ENCODE measurements at regions not wholly inside any gene's neighbourhood (a gene's known extent, or its start where the extent isn't known, plus 50 kb on each side); places are given as distances from the start of the nearest gene placed in this dataset.
"Not testable (repeated sequence)": the region's sequence is repeated elsewhere in the genome, so short reads cannot be mapped to it uniquely, and the experiment has no call there.

DNA sequence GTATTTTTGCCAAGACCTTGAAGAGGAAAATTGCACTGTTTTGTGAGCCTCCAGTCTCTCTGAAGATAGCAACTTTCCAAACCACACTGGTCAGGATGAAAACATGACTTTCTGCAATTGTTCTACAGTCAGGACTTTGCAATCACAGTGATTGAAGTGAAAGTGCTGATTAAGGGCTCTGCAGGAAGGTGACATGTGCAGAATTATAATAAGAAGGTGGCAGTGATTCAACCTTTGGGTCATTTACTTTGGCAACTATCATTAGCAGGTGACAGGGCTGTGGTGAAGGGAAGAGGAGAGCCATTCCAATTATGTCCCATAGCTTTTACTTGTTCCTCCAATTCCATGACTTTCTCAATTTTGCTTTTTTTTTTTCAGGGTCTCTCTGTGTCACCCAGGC lies 350.0 kb upstream of the FZD8 start:
- peaks cover 0 to 6% (median 0%) of the 10 kb centered on the region in 12 donors for H3K9me3 ChIP-seq
- H3K27ac ChIP-seq, result no peak overlapping the region
- DNase-seq (no peak), ATAC-seq (peak; percentile 32 to 73 (median 66))
- peaks cover 0 to 35% (median 3%) of the 10 kb centered on the region in 12 donors for H3K4me1 ChIP-seq
- TF ChIP-seq POLR2A (IDR thresholded peaks at IDR 0.05), result no peak
- TF ChIP-seq, protein P1, sequence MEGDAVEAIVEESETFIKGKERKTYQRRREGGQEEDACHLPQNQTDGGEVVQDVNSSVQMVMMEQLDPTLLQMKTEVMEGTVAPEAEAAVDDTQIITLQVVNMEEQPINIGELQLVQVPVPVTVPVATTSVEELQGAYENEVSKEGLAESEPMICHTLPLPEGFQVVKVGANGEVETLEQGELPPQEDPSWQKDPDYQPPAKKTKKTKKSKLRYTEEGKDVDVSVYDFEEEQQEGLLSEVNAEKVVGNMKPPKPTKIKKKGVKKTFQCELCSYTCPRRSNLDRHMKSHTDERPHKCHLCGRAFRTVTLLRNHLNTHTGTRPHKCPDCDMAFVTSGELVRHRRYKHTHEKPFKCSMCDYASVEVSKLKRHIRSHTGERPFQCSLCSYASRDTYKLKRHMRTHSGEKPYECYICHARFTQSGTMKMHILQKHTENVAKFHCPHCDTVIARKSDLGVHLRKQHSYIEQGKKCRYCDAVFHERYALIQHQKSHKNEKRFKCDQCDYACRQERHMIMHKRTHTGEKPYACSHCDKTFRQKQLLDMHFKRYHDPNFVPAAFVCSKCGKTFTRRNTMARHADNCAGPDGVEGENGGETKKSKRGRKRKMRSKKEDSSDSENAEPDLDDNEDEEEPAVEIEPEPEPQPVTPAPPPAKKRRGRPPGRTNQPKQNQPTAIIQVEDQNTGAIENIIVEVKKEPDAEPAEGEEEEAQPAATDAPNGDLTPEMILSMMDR (IDR thresholded peaks at IDR 0.05), result no peak
- no peak overlapping the region for H3K4me3 ChIP-seq
- intact Hi-C loops (cut with DNase I), result loop anchor here in 6 of 10 donors (5.0 to 10.0 kb wide), 2 partner anchors 347 to 350 kb away; partner anchors contain the start of gene FZD8 (in 6 of the 6)
- no peaks in the 10 kb centered on the region for H3K27me3 ChIP-seq
- no peaks in the 10 kb centered on the region for H3K36me3 ChIP-seq

DNA sequence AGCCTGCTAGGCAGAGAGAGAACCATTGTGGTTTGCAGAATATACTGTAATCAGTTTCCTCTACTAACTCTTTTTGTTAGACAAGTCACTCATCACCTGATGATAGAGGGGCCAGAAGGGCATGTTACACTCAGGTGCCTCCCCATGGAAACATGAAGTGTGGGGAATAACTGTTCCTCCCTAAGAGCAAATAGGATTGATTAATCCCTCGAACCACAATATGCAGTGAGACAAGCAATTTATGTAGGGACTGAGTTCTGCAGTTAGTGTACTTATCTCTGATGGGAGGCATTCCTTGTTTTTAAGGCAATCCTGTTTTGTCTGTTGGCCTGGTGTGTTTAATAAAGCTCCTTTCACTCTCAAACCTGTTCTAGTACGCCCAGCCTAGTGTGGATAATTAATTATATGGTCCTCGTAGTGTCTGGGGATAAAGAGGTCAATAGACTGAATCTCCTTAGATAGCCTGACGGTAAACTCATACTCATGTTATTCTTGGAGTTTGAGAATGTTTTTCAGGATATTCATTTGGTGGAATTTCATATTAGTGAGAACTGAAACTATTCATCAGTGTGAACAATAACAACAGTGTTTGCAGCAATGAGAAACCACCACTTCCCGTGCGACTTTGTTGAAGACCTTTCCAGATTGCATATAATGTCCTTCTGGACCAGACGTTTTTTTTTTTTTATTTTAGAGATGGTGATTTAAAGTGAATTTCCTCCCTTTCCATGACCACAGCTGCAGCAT lies 344.8 kb upstream of the FZD8 start:
- intact Hi-C loops (cut with DNase I), result loop anchor here in 1 of 10 donors (10.0 kb wide), 1 partner anchor 342 kb away; the partner anchor contains the start of gene FZD8
- DNase-seq (no peak), ATAC-seq (peak in 2 of 4 donors; percentile 41 to 80)
- no peak for TF ChIP-seq POLR2A (IDR thresholded peaks at IDR 0.05)
- TF ChIP-seq, protein P1 (IDR thresholded peaks at IDR 0.05), result no peak
- Histone ChIP-seq H3K27me3 (no peaks in the 10 kb centered on the region), H3K4me3 (peak overlapping the region in 3 of 12 donors; percentile 4 to 35 (median 13)), H3K4me1 (peaks cover 0 to 18% (median 3%) of the 10 kb centered on the region in 12 donors), H3K27ac (peak overlapping the region in 2 of 12 donors; percentile 1 to 30), H3K9me3 (peaks cover 0 to 6% (median 0%) of the 10 kb centered on the region in 12 donors), H3K36me3 (no peaks in the 10 kb centered on the region)
- whole genome bisulfite sequencing, 4 donors, result 37 to 53% (median 45%) methylated on average over 7 of the region's 7 CpGs

DNA sequence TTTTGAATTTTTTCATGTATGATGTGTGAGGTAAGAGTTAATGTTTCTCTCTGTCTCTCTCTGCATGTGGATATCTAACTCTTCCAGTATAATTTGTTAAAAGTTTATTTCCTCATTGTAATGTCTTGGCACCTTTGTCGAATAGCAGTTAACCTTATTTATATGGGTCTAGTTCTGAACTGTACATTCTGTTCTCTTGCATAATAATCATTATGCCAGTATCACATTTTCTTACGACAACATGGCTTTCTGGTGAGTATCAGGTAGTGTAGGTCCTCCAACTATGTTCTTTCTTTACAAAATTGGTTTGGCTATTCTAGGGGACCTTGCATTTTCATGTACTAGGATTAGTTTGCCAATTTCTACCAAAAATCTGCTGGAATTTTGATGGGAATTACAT lies 337.0 kb upstream of the FZD8 start:
- no peak for DNase-seq
- no peak for ATAC-seq
- peaks cover 0 to 3% (median 0%) of the 10 kb centered on the region in 12 donors for H3K9me3 ChIP-seq
- no peak overlapping the region for H3K27ac ChIP-seq
- intact Hi-C loops (cut with DNase I), result no loop called here
- H3K36me3 ChIP-seq, result no peaks in the 10 kb centered on the region
- TF ChIP-seq, protein P1 (IDR thresholded peaks at IDR 0.05), result no peak
- TF ChIP-seq POLR2A (IDR thresholded peaks at IDR 0.05), result no peak
- no peaks in the 10 kb centered on the region for H3K27me3 ChIP-seq
- H3K4me1 ChIP-seq, result no peaks in the 10 kb centered on the region
- no peak overlapping the region for H3K4me3 ChIP-seq
- WGBS, 4 donors, result 89 to 96% (median 90%) methylated on average over 2 of the region's 2 CpGs

DNA sequence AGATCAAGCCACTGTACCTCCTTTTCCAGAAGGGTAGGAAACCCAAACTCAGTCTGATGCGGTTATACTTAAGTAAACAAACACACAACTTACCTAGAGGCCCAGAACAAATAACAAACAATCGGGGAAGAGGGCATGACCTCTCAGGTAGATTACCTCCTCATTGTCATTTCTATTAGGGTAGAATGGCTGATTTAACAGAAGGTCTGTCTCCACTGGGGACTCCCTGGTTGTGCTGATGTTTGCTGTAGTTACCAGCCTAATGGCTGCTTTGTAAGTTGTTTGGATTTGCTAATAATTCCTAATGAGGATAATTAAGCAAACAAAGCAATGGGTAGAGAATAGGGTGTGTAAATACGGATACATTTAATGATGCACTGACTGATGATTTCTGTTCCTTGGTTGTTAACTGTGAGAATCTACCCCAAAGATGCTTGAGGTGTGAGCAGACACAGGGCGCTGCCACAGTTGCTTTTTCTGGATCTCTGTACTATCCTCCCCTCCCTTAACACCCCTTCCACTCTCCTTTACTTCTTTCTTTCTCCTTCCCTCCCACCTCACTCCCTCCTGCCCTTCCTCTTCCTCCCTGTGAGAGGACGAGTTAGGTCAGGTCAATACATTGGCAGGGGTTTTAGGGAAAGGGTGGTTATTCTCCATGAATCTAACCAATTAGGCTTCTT lies 332.0 kb upstream of the FZD8 start:
- ATAC-seq; H3K4me1 ChIP-seq; intact Hi-C loops (cut with DNase I): not testable (repeated sequence)

More for the DNA sequence above, 332.0 kb upstream of the FZD8 start:
- H3K36me3 ChIP-seq, H3K27me3 ChIP-seq, H3K9me3 ChIP-seq, H3K27ac ChIP-seq, H3K4me3 ChIP-seq, DNase-seq: not testable (repeated sequence)
- WGBS, 4 donors, result 83 to 93% (median 92%) methylated on average over 5 of the region's 5 CpGs
